GM21786 (cell line): ENCODE measurements at regions not wholly inside any gene's neighbourhood (a gene's known extent, or its start where the extent isn't known, plus 50 kb on each side); places are given as distances from the start of the nearest gene placed in this dataset.
"Not testable (repeated sequence)": the region's sequence is repeated elsewhere in the genome, so short reads cannot be mapped to it uniquely, and the experiment has no call there.

Experiments
- ATAC-seq: cut with Tn5 transposase; IDR thresholded peaks from one replicate; pipeline ENCODE4 v1.9.1; 2021; ENCODE audit not compliant: unreplicated experiment

GRCh38 chr12:89230376-89231315, 121.7 kb downstream of the DUSP6 start:
- ATAC-seq = no peak

GRCh38 chr12:89228491-89228890, 123.8 kb downstream of the DUSP6 start:
- ATAC-seq = no peak

DNA sequence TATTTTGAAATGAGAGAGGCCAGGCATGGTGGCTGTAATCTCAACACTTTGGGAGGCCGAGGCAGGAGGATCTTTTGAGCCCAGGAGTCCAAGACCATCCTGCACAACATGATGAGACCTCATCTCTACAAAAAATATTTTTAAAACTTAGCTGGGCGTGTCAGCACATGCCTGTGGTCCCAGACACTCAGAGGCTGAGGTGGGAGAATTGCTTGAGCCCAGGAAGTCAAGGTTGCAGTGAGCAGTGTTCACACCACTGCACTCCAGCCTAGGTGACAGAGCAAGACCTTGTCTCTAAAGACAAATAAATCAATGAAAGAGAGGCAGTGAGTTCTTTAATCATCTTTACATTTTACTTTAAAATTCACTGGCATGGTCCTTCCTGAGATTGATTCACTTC, 124.5 kb downstream of the DUSP6 start:
- ATAC-seq = no peak

- no peak for ATAC-seq
Measured at GRCh38 chr12:89225808-89226411, 126.4 kb downstream of the DUSP6 start.

GRCh38 chr12:89225401-89225800, 126.9 kb downstream of the DUSP6 start:
- ATAC-seq = no peak

- ATAC-seq = not testable (repeated sequence)
Measured at GRCh38 chr12:89222580-89222979, 129.7 kb downstream of the DUSP6 start.

DNA sequence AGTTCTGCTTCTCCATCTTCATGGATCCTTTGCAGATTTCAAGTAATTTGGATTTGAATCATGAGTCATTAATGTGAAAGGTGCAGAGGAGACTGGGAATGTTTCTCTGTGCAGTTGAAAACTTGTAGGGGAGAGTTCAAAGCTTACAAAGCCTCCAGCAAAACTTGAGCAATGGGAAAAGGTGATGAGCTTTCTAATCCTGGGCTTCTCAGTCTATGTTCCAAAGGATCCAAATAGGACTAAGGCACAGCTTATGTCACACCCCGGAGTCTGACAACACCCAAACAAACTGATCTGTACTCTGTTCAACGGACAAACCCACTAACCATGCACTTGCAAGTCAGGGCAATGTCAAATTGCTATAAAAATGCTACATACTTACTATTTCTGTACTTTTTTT, 134.8 kb downstream of the DUSP6 start:
- ATAC-seq = no peak

- ATAC-seq = no peak
Measured at GRCh38 chr12:89216211-89216952, 135.9 kb downstream of the DUSP6 start.

- no peak for ATAC-seq
Measured at GRCh38 chr12:89215196-89215595, 137.1 kb downstream of the DUSP6 start.

GRCh38 chr12:89213747-89214146, 138.6 kb downstream of the DUSP6 start:
- no peak for ATAC-seq

DNA sequence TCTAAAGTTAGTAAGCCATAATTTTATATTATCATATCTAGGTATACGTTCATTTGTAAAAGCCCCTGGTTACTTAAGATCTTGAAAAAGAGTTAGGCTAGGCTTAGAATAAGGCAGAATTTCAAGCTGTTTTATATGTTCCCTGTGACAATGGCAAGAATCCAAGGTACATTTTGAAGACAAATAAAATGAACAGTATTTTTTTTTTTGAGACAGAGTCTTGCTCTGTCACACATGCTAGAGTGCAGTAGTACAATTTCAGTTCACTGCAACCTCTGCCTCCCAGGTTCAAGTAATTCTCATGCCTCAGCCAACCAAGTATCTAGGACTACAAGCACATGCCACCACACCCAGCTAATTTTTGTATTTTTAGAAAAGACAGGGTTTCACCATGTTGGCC, 139.2 kb downstream of the DUSP6 start:
- no peak for ATAC-seq

- ATAC-seq = no peak
Measured at GRCh38 chr12:89212339-89212771, 139.9 kb downstream of the DUSP6 start.

GRCh38 chr12:89211456-89211855, 140.8 kb downstream of the DUSP6 start:
- ATAC-seq = no peak

- ATAC-seq = no peak
Measured at GRCh38 chr12:89210277-89210676, 142.0 kb downstream of the DUSP6 start.

- no peak for ATAC-seq
Measured at GRCh38 chr12:89208661-89209096, 143.6 kb downstream of the DUSP6 start.

- no peak for ATAC-seq
Measured at GRCh38 chr12:89206390-89206789, 145.9 kb downstream of the DUSP6 start.

GRCh38 chr12:89205517-89205916, 146.8 kb downstream of the DUSP6 start:
- ATAC-seq = no peak

DNA sequence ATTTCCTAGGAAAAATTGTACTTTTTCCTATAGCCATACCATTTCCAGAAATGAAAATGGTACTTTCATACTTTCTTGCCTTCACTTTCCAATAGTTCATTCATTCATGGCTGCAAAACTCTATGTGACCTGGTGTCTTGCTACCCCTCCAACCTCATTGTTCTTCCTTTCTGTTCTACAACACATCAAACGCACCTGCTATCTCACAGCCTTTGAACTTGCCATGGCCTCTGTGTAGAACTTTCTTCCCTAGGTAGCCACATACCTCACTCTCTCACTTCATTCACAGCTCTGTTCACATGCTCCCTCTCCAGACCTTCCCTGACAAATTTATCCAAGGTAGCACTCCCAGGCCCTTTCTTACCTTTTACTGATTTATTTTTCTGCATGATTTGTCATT, 149.2 kb downstream of the DUSP6 start:
- no peak for ATAC-seq

DNA sequence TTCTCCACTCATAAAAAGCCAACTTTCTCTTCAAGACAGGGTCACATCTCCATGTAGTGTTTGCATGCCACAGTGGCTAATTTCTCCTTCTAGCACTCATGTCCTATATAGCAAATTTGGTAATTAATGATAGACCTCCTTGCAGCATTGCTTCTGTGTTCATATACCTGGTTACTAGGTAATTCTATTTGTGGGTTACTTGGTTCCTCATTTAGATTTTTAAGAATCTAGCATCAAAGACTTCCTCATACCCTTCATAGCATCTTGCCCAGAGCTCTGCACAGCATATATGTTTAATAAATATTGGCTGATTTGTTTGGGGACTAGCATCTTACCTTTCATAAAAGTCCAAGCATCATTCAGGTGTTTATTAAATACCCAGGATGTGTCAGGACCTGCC, 152.1 kb downstream of the DUSP6 start:
- no peak for ATAC-seq

GRCh38 chr12:89195470-89195869, 156.8 kb downstream of the DUSP6 start:
- no peak for ATAC-seq

DNA sequence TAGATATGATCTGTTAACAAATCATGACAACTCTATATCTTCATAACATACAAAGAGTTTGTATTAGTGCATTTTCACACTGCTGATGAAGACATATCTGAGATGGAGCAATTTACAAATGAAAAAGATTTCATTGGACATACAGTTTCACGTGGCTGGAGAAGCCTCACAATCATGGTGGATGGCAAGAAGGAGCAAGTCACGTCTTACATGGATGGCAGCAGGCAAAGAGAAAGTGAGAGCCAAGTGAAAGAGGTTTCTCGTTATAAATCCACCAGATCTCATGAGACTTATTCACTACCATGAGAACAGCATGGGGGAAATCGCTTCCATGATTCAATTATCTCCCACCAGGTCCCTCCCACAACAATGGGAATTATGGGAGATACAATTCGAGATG, 157.6 kb downstream of the DUSP6 start:
- ATAC-seq = no peak

- no peak for ATAC-seq
Measured at GRCh38 chr12:89192429-89192828, 159.9 kb downstream of the DUSP6 start.
